Stimulated activated CD4-positive, alpha-beta T cell treated with anti-CD3 and anti-CD28 coated beads, Interleukin-12 subunit alpha, Interleukin-12 subunit beta, amount 100 ng/mL, for 4 hours (primary cell): ENCODE measurements at regions not wholly inside any gene's neighbourhood (a gene's known extent, or its start where the extent isn't known, plus 50 kb on each side); places are given as distances from the start of the nearest gene placed in this dataset.

ENCODE experiments used
- DNase-seq: peaks from one replicate; pipeline ENCODE4 v3.0.0-alpha.2; 2020

GRCh38 chr13:40197936-40198595 lies 468.4 kb downstream of the FOXO1 start:
- DNase-seq: no peak

- no peak for DNase-seq
These were observed 466.0 kb downstream of the FOXO1 start for GRCh38 chr13:40200273-40200978.

GRCh38 chr13:40204246-40204645 lies 462.2 kb downstream of the FOXO1 start:
- no peak for DNase-seq

GRCh38 chr13:40205771-40206240 lies 460.6 kb downstream of the FOXO1 start:
- no peak for DNase-seq

- DNase-seq: no peak
These were observed 460.0 kb downstream of the FOXO1 start for GRCh38 chr13:40206241-40207000.

- no peak for DNase-seq
These were observed 459.4 kb downstream of the FOXO1 start for GRCh38 chr13:40207001-40207478.

GRCh38 chr13:40208517-40208916 lies 457.9 kb downstream of the FOXO1 start:
- no peak for DNase-seq

GRCh38 chr13:40210865-40211585 lies 455.4 kb downstream of the FOXO1 start:
- no peak for DNase-seq

- DNase-seq: no peak
These were observed 454.9 kb downstream of the FOXO1 start for GRCh38 chr13:40211586-40211968.

GRCh38 chr13:40213779-40214178 lies 452.7 kb downstream of the FOXO1 start:
- no peak for DNase-seq

GRCh38 chr13:40215311-40215710 lies 451.1 kb downstream of the FOXO1 start:
- DNase-seq: no peak

- DNase-seq: no peak
These were observed 450.7 kb downstream of the FOXO1 start for GRCh38 chr13:40215747-40216146.

GRCh38 chr13:40217675-40218074 lies 448.8 kb downstream of the FOXO1 start:
- DNase-seq: no peak

- no peak for DNase-seq
These were observed 446.0 kb downstream of the FOXO1 start for GRCh38 chr13:40220299-40220935.

GRCh38 chr13:40221131-40221459 lies 445.3 kb downstream of the FOXO1 start:
- no peak for DNase-seq

- DNase-seq: no peak
These were observed 444.8 kb downstream of the FOXO1 start for GRCh38 chr13:40221460-40222201.

GRCh38 chr13:40223585-40223984 lies 442.9 kb downstream of the FOXO1 start:
- DNase-seq: no peak

GRCh38 chr13:40228496-40228895 lies 437.9 kb downstream of the FOXO1 start:
- no peak for DNase-seq

GRCh38 chr13:40228990-40229389 lies 437.5 kb downstream of the FOXO1 start:
- no peak for DNase-seq

- DNase-seq: no peak
These were observed 435.6 kb downstream of the FOXO1 start for GRCh38 chr13:40230833-40231266.

GRCh38 chr13:40231311-40231710 lies 435.1 kb downstream of the FOXO1 start:
- DNase-seq: no peak

GRCh38 chr13:40231751-40232150 lies 434.7 kb downstream of the FOXO1 start:
- no peak for DNase-seq
